Panc1 (cell line): ENCODE measurements at regions not wholly inside any gene's neighbourhood (a gene's known extent, or its start where the extent isn't known, plus 50 kb on each side); places are given as distances from the start of the nearest gene placed in this dataset.

Source experiments
- CTCF ChIP-seq: fragments of 450-650 bp; IDR thresholded peaks from 2 replicates; pipeline ENCODE4 v1.5.1; 2017; ENCODE audit warnings: mild to moderate bottlenecking
- POLR2AphosphoS5 ChIP-seq: IDR thresholded peaks from 2 replicates; pipeline ENCODE4 v1.6.1; 2012; ENCODE audit warnings: mild to moderate bottlenecking, low read depth, low read length, moderate library complexity
- REST ChIP-seq, 2 experiments: IDR thresholded peaks; 2 replicates each; pipeline ENCODE4 v1.6.1; 2011 to 2012; ENCODE audit warnings: low read depth in 2 of 2, control low read depth in 1 of 2, low read length in 1 of 2, mild to moderate bottlenecking in 1 of 2, moderate library complexity in 1 of 2; ENCODE audit not compliant: insufficient read depth in 1 of 2
- SIN3A ChIP-seq: IDR thresholded peaks from 2 replicates; pipeline ENCODE4 v1.6.1; 2012; ENCODE audit warnings: low read depth, mild to moderate bottlenecking, low read length, moderate library complexity, borderline replicate concordance; ENCODE audit not compliant: insufficient read depth

- TF ChIP-seq REST (IDR thresholded peaks at IDR 0.05; ENCODE audit: insufficient read depth in 1 of 2, low read depth in 2 of 2, low read length in 1 of 2): no peak
- no peak for TF ChIP-seq CTCF
- TF ChIP-seq SIN3A: no peak
- TF ChIP-seq POLR2AphosphoS5: no peak
Observed at GRCh38 chr1:222989443-222989842, 153.6 kb downstream of the TLR5 start.
